T-helper 22 cell (primary cell): ENCODE measurements at regions not wholly inside any gene's neighbourhood (a gene's known extent, or its start where the extent isn't known, plus 50 kb on each side); places are given as distances from the start of the nearest gene placed in this dataset.

Experiments
- DNase-seq: peaks from one replicate; pipeline ENCODE4 v3.0.0-alpha.2; 2020; ENCODE audit warnings: low read depth

GRCh38 chr5:1706021-1706420, 93.6 kb downstream of the MRPL36 start:
- no peak for DNase-seq

DNA sequence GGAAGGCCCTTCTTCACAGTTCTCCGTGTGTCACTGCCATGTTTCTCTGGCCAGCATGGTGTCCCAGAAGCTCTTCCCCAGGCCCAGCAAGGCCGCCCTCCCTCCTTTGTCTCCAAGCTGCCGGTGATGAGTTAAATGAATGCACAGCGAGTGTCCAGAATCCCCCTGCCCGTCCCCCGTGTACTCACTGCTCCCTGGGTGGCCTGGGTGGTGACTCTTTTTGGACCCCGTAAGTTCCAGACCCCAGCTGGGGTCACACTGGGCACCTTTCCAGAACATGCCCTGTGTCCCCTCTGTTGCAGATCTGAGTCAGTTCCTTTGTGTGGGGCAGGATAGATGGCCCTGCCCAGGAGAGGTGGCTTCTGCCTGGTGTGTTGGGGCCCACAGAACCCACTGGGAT, 95.0 kb downstream of the MRPL36 start:
- no peak for DNase-seq

DNA sequence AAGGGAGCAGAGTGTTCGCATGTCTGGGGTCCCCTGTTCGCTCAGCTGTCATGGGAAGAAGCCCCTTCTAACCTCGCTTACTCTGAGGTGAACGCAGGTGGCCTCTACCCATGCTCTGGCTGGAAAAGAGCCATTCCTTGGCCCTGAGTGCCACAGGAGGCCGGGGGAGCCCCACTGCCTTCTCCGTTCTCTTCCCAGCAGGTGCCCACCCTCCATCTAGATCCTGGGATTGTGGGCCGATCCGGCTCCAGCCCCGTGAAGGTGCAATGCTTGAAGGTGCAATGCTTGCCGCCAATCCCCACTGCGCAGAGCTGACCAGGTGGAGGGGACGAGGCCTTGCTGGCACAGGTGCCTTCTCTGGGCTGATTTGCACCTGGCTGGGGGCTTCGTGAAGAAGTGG, 95.4 kb downstream of the MRPL36 start:
- no peak for DNase-seq

- DNase-seq = no peak
These were observed 96.1 kb downstream of the MRPL36 start for GRCh38 chr5:1703352-1704050.

DNA sequence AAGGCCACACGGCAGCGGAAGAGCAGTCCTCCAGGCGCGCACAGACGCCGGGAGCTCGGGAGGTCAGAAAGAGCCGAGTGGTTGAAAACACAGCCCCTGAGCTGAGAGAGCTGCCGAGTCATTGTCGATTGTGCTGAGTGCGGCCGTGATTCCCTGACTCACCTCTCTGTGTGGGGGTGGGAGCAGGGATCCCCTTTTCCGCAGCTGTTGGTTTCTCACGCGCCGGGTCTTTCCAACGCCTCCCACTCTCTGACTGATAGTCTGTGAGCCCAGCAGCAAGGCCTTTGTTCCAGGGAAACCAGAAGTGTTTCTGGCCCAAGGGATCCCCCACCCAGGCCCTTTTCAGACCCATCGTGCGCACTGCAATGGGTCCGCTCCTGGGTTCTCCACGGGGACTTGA, 97.3 kb downstream of the MRPL36 start:
- DNase-seq = no peak

DNA sequence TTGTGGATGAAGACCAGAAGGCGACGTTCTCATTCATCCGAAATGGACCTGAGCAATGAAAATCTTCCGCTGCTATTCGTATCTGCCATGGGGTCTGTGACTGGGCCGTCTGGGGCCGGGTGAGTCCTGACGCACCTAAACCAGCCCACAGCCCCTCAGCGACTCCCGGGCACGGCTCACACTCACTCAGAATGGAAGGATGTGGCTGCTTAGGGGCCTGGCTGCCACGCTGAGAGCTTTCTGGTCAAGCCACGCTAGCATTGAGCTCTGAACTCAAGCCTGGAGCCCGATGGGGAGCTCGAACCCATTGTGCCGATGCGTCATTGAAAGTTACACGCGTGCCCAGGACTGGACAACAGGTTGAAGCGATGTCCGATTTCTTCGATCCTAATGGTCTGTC, 97.8 kb downstream of the MRPL36 start:
- DNase-seq = no peak

GRCh38 chr5:1701216-1701864, 98.3 kb downstream of the MRPL36 start:
- no peak for DNase-seq

DNA sequence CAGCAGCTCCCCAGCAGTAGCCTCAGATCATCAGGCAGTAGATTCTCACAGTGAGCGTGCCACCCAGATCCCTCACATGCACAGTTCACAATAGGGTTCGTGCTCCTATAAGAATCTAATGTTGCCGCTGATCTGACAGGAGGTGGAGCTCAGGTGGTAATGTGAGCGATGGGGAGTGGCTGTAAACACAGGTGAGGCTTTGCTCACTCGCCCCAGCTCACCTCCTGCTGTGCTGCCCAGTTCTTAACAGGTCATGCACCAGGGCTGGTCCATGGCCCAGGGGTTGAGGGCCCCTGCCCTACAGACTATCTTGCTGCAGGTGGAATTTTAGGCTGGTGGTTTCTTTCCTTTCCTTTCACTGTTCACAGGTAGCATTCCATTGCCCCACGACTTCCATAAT, 100.2 kb downstream of the MRPL36 start:
- DNase-seq = no peak

DNA sequence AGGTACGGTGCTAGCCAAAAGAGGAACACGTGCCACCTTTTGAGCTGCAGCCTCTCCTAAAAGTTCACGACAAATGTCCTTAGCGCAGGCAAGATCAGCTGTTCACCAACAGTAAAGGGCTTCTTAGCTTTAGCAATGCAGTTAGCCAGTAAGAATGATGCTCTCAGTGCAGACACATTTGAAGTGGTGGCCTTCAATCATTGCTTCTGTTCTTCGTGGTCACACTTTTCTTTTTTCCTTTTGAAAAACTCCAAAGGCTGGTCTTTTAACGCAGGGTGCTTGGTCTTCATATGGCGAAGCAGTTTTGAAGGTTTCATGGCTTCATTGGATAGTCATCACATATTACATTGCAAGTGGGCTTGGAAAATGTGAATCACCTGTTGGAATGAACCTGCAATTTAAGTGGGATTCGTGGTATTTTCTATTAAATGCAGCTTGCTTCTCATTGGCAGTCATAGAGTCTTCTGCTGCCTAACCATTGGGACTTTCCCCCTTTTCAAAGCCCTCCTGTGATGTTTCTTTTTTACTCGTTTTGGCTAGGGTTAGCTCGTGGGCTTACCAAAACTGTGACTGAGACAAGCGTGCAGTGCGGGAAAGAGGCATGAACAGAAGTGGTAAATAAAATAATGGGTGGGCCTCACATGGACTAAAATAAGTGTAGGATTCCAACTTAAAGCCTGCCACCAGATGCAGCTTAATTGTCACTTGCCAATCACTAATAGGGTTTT, 100.9 kb downstream of the MRPL36 start:
- no peak for DNase-seq

DNA sequence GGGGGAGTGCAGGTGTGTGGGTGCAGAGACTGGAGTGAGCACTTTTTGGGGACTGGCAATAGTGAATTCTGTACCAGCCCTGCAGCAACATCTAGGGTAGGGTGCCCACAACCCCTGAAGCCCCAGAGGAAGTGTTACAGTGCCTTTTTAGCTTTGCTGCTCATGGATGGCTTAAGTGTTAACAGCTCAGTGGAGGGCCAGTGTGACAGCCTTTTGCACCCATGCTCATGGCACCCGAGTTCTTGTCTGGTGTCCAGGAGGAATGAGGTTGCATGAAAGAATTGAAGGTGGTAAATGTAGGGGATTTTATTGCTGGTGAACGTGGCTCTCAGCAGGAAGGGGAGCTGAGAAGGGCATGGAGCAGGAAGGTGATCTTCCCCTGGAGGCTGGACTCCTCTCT, 107.3 kb downstream of the MRPL36 start:
- DNase-seq = no peak

DNA sequence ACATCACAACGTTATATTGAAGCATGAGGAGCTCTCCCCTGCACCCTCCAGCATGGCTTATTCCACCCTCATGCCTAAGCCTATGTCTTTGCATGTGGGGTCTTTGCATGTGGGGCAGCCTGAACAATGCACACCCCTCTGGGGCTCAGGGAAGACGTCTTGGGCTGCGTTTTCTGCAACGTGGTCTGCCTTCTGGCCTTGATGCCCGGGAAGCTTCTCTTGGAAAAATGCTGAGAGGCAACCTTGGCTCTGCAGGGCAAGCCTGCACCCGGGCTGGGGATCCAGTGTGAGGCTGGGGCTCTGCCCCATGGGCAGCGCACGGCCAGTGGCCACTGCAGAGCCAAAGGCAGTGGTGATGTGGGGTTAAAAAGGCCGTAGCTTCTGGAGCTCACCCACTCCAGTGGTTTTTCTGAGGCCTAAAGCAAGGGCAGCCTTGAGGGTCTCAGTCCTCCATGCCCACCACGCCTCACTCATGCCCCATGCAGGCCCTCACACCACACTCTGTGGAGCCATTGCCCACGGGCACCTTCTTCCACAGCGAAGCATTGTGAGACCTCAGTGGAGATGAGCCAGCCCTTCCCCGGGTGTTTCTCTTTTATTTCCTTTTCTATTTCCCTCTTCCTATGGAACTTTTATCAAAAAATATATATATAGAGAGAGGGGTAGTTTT, 112.2 kb downstream of the MRPL36 start:
- DNase-seq = no peak

- DNase-seq = no peak
These were observed 113.4 kb downstream of the MRPL36 start for GRCh38 chr5:1686016-1686802.

GRCh38 chr5:1685066-1685465, 114.6 kb downstream of the MRPL36 start:
- DNase-seq = no peak

- no peak for DNase-seq
These were observed 117.7 kb downstream of the MRPL36 start for GRCh38 chr5:1681955-1682354.

GRCh38 chr5:1673042-1673677, 126.5 kb downstream of the MRPL36 start:
- DNase-seq = no peak

- DNase-seq = no peak
These were observed 127.2 kb downstream of the MRPL36 start for GRCh38 chr5:1672396-1672795.

DNA sequence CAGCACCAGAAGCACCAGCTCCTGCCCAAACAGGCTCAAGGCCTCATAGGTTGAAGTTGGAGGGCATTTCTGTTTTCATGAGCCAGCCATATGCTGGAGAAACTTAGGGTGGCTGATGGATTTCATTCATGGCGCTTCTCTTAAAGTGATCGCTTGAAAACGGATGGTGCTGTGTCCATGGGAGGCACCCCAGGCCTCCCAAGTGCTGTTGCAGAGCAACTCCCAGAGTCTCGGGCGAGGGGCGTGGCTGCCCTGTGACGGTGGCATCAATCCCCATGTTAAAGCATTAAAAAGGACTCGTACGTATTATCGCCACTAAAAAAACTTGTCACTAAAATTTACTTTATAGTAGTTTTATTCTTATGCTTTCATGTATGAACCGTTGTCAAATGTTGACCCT, 128.3 kb downstream of the MRPL36 start:
- DNase-seq = no peak

DNA sequence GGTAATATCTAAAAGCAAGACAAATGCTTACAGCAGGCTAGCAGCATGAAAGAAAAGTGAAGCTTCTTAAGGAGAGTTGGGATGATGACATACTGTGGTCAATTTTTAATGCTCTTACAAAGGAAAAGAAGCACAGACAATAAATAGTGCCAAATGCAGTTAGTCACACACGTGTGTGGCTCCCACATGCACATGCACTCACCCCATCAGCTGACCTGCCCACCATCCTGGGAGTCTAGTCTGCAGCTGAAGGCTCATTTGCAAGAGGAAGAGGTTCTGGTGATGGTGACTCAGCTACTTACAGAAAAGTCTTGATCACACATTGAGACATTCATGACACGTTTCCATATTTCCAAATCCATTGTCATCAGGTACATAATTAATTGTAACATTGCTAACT, 129.3 kb downstream of the MRPL36 start:
- DNase-seq = no peak

DNA sequence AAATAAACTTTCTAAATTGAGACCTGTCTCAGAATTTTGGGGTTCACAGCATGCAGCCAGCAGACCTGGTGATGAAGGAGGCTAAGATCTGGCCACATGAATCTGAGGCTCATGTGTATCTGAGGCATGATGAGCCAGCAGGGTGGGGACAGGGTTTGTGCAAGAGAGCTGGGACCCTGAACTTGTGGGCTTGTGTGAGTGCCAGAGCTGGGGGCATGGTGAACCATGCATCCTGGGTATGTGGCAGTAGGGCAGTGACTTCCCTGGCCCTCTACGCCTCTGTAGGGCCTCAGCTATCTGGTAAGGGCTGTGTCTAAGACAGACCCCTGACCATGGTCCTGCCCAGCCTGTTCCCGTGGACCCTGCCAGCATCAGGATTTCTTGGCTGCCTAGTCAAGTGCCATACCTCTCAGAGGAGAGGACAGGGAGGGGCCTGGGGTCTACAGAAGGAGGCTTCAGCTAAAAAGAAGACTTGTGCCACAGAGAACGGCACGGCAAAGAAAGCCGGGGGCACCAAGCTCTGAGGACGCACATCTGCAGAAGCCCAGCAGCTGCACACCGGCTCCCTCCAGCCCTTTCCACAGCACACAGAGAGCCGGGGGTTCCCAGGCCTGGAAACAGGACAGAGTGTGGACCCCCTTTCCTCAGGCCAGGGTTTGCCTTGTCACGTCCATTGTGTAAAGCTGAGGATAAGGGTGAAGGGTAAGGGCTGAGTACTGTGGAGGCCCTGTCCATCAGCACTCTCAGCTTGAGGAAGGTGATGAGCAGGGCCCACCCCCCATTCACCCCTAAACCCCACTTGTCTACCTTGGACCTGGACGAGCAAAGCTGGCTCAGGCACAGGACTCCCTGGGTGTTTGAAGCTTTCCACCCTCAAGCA, 130.1 kb downstream of the MRPL36 start:
- no peak for DNase-seq

- DNase-seq = no peak
These were observed 131.4 kb downstream of the MRPL36 start for GRCh38 chr5:1668141-1668721.
